H4 (cell line): ENCODE measurements at regions not wholly inside any gene's neighbourhood (a gene's known extent, or its start where the extent isn't known, plus 50 kb on each side); places are given as distances from the start of the nearest gene placed in this dataset.
"Not testable (repeated sequence)": the region's sequence is repeated elsewhere in the genome, so short reads cannot be mapped to it uniquely, and the experiment has no call there.

Experiments
- DNase-seq: peaks from one replicate; pipeline ENCODE4 v3.0.0-alpha.2; 2015; ENCODE audit warnings: low spot score

DNA sequence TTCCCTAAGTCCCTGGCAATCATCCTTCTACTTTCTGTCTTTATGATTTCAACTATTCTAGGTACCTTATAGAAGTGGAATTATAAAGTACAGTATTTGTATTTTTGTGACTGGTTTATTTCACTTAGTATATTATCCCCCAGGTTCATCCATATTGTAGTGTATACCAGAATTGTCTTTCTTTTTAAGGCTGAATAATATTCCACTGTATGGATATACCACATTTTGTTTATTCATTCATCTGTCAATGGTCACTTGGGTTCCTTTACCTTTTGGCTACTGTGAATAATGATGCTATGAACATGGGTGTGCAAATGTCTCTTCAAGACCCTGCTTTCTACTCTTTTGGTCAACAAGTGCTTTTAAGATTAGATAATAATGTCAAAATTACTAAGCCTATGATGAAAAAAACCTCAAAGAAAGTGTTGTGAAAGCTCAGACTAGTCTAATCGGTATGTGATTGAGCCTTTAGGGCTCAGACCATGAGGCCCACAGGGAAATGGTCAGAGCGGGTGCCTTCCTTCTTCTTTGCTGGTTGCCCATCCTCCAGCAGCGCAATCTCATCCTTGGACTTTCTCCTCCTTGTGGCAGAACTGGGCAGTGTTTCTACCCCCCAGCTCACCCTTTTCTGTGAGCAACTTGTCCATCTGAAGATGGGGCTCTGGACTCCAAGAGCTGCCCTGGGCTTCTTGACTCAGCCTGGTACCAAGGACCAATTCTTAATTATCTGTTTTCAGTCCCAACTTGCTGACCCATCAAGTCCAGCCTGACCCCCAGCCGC is 105.4 kb downstream of the TTC8 start:
- DNase-seq: no peak

DNA sequence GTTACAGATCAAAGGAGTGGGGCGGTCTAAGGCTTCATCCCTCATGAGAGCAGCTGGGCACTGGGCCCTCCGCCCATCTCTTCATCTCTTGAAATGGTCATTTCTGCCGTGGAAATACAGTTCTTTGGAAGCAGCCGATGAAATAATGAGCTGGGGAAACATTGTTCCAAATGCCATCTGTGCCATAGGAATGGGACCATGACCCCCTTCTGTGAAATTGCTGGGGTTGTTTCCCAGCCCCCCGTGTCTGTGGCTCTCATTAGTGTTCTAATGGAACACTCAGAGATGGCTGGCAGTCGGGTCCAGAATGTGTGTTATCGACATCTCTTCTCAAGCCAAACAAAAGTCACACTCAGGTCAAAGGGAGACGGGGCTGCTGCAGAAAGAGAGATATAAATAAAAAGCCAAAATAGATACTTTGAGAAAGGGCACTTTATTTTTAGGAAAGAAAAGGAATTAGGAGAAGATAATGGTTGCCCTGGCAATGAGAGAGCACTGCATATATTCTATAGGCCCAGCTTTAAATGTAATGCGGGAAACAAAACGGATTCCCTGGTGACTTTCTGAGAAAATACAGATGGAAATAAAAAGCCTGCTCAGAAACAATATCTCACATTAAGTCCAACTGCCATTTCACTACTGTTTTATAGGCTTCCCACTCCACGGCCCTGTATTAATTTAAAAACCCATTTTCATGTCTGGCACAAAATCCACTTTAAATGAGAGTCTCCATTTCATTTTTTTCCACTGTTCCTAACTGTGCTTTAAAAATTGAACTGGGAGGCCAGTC is 107.1 kb downstream of the TTC8 start:
- DNase-seq: no peak

DNA sequence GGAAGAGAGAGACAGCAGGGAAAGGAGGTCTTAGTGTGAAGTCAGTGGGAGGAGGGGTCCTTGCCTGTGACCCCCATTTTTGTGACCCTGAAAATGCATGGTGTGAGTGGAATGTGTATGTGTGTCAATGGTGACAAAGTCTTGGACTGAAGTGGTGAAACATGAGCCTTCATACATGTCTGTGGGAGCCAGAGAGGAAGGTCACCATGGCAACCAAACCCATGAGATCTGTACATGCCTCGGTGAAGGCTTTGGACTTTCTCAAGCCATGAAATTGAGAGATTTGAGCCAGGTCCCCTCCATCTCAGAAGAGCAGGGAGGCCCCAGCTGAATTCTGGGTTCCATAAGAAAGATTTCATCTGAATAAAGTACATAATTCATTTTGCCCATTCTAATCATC is 108.7 kb downstream of the TTC8 start:
- no peak for DNase-seq

DNA sequence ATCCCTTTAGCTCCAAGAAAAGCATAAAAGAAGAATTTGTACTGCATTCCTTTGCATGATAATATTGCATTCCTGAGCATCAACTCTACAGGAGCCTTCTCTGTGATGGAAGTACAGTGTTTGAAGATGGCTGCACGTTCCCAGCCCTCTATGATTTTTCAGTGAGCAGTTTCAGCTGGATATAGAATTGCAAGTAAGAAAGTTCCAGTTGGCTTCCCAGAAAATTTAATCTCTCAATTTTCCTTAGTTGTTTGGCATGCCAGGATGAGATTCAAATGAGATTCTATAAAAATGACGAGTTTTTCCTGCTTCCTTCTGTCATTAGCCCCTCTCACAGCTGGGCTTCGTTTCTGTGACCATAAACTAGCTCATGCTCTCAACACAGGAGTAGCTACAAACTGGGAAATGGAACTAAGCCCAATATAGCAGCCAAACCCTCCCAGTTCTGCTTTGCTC is 109.9 kb downstream of the TTC8 start:
- DNase-seq: no peak

DNA sequence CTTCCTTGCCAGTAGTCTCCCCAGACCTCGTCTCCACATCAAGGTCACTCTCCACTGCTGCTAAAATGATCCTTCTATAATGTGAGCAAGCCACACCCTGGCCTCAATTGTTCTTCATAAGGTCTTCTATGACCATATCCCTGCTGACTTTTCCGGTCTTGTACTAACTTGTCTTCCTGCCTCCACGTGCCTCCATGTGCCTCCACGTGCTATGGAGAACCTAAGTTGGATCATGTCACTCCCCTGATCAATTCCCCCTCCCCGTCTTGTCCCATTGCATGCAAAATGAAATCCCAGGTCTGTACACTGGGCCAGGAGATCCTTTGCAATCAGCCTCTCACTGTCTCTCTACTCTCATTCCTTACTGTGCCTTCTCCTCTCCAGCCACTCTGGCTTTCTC is 110.6 kb downstream of the TTC8 start:
- no peak for DNase-seq

DNA sequence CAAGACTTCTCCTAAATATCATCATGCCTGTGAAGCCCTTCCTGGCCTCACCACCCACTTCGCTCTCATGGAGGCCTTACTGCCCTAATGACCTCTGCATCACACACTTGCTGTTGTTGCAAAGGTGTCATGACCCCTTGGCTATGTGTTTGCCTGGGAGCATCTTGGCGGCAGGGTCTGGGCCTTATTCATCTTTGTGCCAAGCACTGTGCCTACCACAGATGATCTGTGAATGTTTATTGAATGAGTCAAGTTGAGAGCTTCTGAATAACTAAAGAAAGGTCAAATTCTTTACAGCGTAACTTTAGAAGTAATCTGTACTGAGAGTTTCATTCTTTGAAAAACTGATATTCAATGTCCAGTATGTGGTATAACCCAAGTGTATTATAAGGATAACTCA is 113.3 kb downstream of the TTC8 start:
- no peak for DNase-seq

DNA sequence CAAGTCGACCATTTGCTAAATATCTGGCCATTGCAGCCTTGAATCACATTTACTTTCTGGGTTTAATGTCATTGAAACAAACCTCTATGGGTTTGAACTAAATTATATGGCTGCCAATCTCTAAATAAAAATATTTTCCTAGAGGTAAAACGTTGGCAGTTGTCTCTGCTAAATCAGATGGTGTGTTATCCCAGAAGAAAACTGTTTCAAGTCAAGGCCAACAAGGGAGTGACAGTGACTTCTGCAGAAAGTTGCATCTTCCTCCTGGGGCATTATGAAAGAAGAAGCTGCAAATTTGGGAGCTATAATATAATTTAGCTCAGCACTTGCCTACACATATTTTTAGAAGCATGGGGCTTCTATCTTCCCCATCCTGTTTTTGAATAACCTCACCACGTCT is 116.2 kb downstream of the TTC8 start:
- no peak for DNase-seq

DNA sequence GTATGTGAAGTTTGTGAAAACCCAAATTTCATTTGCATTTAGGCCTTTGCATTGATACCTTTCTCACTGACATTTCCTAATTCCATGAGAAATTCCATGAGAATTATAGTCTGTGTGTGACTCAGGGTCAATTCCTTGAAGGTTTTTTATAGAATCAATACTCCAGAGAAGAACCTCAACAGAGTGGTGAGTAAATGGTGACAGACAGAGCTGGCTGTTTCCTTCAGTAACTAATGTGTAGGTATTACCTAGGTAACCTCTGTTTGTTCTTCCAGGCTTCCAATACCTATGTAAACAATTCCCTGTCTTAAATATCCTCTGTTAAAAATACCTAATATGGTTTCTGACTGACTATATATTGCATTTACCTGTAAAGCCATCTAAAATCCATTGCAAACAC is 117.0 kb downstream of the TTC8 start:
- DNase-seq: no peak

DNA sequence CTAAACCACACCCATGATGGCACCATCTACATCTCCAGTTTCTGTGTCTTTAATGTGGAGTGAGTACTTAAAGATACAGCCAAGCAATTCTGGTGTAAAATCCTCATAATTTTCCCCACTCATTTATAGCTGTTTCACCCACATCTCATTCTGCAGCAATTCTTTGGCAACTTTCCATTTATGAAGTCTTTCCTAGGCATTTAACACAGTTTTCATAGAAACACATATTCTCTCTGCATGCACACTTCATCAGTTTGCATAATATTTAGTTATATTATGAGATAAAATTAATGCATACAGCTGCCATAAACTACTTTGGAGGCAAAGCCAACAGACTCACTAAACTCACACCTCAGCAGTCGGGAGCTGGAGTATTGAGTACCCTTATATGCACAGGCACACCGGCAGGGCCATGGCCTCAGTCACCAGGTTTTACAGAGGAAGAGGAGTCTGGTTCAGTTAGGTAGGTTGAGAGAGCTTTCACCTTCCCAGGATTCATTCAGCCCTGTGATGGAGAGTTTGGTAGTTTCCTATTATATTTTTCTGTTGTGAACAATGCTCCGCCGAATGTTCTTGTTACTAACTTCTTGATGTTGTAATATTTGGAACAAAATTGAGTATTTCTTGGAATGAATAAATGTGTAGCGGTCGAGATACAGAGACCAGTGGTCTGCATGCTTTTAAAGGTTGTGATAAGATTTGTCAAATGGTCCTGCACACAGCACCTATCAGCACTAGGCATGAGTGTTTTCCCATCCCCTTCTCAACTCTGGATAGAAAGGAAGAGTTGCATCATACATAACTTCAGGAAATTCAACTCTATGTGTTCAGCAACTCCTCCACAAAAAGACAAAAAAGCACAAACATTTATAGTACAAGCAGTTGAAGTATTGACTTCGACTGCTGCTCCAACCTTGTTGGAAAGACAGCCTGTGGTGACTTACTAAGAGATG is 123.5 kb downstream of the TTC8 start:
- no peak for DNase-seq

DNA sequence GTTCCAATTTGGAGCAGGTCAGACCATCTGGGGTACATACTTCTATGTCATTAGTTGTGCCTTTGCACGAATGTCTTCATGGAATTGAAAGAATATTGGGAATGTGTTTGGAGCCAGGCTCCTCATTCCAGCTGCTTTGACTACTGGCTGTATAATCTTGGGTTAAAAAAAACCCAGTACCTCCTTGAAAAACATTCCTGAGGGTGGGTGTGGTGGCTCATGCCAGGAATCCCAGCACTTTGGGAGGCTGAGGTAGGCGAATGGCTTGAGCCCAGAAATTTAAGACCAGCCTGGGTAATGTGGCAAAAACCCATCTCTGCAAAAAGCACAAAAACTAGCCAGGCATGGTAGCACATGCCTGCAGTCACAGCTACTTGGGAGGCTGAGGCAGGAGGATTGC is 125.6 kb downstream of the TTC8 start:
- DNase-seq: no peak

DNA sequence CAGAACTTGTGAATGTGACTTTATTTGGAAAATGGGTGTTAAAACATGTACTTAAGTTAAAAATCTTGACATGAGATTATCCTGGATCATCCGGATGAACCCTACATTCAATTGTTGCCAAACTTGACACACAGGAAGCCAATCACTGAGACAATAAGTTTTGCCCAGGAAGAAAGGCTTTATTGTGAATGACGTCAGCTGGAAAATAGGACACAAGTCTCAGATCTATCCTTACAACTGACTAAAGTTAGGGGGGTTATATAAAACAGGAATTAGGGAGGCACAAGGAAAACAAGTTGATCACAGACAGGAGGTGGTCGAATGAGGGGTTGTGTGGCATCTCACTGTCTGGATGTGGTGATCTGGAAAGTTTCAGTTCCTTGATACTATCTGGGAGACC is 126.9 kb downstream of the TTC8 start:
- DNase-seq: no peak

DNA sequence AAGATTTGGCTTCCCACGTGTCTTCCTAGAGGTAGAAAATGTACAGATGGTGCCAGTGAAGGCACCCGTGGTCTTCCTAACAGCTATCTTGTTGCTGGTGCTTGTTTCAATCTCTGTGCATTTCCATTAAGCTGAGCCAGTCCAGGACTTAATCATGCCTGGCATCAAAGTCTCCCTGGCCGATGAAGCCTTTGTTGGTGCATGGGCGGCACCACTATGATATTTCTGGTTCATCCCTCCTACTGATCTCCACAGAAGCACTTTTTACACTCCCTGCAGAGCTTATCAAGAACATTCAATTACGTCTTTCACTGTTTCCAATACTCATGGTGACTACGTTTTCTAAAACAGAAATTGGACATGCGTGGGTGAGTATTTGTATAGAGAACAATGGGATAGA is 128.4 kb downstream of the TTC8 start:
- DNase-seq: no peak

DNA sequence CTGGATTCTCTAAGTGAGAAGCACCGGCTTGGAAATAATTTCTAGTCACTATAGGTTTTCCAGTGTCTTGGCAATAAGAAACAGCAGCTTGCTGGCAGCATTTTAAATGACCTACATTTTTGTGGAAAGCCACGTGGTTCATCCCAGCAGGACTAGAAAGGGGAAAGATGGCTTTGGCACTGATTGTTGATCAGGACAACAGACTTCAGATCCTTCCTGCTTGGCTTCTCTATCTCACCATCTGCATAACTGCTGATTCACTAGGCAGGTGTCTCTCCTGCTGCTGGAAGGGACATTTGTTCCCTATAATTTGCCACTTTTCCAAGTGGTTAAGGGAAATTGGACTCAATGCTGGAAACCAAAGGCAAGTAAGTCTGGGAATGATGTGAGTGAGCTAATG is 131.0 kb downstream of the TTC8 start:
- no peak for DNase-seq

DNA sequence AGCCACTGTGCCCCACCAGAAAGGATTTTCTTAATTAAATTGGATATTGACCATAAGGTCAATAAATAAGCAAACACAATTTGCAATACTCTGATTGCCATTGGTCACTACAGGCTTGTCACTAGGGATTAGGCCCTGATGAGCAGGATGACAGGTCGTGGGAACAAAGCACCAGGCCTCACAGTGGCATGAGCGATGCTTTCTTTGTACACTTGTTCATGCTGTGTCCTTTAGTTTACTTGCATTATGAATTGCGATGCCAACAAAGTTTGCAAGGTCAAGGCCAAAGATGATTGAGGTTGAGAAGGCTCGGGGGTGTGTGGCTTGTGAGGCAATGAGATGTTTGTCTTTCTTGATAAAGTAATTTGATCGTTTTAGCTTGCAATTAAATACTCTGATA is 136.0 kb downstream of the TTC8 start:
- no peak for DNase-seq

DNA sequence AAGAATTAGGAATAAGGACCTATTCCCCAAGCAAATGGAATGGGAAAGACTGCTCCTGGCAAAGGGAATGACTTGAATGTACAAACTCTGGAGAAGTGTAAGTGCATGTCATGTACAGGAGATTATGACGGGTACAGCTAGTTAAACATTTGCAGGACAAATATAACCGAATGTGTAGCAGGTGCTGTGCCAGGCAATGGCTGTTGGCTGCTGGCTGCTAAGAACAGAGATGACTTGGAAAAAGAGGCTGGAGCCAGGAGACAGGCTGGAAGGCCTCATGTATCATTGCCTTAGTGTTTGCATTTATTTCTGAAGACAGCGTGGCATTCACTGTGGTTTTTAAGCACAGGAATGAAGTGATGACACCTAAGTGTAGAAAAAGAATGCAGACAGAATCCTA is 136.8 kb downstream of the TTC8 start:
- no peak for DNase-seq

DNA sequence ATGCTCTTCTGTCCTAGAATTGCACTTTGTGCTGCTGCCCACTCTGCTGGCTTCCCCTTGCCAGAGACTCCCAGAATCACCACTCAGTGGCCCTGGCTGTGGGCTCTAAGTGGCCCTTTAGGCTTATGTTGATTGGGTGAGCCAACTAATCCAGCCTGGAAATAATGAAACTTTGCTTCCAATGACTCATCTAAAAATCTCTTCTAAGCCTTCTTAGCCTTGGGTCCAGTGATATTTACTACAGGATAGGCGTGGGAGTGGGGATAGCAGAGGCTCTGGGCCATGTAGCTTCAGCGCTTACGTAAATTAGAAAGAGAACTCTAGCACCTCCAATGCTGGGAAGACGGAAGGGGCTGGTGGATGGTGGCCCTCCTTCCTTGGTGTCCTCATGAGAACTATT is 137.9 kb downstream of the TTC8 start:
- no peak for DNase-seq

DNA sequence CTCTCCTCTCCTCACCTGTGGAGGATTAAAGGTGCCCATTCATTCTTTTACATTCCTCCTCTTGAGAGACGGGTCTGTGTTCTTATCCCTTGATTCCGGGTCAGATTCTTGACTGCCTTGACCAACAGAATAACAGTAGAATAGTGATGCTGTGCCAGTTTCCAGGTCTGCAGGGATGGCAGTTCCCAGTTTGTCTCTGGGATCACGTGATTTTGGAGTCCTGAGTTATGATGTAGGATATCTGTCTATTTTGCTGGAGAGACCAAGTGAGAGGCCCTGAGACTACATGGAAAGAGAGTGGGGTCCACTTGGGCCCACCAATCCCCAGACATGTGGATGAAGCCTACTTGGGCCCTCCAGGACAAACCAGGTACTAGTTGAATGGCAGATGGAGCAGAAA is 142.8 kb downstream of the TTC8 start:
- DNase-seq: no peak

DNA sequence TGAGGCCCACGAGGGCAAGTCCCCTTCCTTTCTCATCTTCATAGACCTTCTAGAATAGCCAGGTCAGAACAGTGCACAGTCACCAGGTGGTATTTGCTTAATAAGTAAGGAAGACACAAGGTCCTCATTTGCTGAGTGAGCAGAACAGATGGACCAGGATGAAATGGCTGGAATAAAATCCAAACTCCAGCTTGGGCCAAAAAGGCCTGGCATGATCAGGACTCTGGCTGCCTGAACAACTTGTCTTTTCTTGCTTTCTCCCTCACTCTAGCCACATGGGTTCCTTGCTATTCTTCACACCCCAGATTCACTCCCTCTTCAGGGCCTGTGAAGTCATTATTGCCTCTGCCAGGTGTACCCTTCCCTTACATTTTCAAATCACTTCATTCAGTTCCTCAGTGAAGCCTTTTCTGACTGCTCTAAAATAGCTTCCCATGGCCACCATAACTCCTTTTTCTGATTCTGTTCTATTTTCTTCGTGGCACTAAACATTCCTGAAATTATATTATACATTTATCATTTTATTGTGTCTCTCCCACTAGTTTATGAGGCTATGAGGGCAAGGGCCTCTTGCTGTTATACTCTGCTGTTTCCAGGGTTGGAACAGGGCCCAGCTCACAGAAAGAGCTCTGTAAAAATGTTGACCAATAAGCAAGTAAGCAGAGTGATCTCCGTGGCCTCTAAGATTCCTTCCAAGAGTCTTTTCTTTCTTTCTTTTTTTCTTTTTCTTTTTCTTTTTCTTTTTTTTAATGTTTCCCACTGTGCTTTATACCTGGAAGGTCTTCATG is 150.8 kb downstream of the TTC8 start:
- DNase-seq: no peak

DNA sequence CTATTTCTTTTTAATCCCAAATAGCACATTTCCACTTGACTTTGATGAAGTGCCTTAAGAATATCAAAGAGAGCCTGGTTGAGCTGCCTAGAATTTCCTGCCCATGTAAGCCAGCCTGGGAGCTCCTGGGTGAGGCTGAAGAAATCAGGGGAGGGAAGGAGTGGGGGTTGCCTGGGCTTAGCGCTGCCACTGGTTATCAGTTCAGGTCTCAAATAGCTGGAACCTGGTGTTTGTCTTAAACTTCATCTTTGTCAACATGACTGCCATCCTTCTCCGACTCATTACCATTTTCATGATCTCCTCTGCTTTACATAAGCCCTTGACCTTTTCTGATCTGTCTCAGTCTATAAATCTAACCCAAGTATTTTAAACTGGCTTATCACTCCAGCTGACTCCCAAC is 151.5 kb downstream of the TTC8 start:
- DNase-seq: no peak

DNA sequence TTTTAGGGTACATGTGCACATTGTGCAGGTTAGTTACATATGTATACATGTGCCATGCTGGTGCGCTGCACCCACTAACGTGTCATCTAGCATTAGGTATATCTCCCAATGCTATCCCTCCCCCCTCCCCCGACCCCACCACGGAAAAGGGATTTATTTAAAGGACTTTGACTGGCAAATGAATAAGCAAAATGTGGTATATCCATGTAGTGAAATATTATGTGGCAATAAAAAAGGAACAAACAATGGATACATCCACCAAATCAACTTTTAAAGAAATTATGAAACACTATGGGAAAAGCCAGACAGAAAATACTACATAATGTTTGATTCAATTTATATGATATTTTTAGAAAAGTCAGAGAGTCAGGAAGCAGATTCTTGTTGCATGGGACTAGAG is 156.5 kb downstream of the TTC8 start:
- DNase-seq: not testable (repeated sequence)

DNA sequence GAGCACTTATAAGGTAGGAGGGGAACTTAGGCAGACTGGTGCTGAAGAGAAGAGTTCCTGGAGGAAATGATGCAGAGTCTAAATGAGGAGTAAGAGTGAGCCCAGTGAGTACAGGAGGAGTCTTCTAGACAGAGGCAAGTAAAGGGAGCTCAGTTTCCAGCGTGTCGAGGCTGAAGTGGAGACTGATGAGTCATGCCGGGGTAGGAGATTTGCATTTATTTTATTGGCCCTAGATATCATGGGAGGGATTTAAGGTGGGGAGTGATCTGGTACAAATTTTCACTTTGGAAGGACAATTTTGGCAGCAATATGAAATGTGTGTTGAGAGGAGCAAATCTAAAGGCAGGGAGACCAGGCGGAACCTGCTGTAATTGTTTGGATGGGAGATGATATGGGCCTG is 157.5 kb downstream of the TTC8 start:
- DNase-seq: no peak
